K562 (cell line): ENCODE measurements at regions not wholly inside any gene's neighbourhood (a gene's known extent, or its start where the extent isn't known, plus 50 kb on each side); places are given as distances from the start of the nearest gene placed in this dataset.

Source experiments
- ATAC-seq: fragments of 200-7000 bp; cut with Tn5 transposase; 3 replicates; pipeline ENCODE4 v1.9.1; 2020; ENCODE audit warnings: moderate library complexity
- BruUV-seq: library from RNA; stranded (reverse); fragments of 400-500 nt; replicated peaks from 2 replicates; lab custom pipeline; 2021; lab: Mats Ljungman, UMichigan
- CTCF ChIA-PET: fragments of 300-600 bp; formaldehyde crosslinking; extraction: SDS; loops from one replicate; lab custom pipeline; 2021; ENCODE audit warnings: low intra/inter-chr PET ratio; lab: Yijun Ruan, JAX
- POLR2A ChIA-PET: fragments of 300-600, 350-650 bp; sonication (Branson Sonifier 250); formaldehyde crosslinking; extraction: SDS; loops from one replicate; lab custom pipeline; 2021; ENCODE audit warnings: antibody characterized with exemption, inconsistent platforms; lab: Yijun Ruan, JAX
- DNase-seq, 4 experiments: peaks; one replicate each; pipeline versions ENCODE4 v3.0.0 to v3.0.0-alpha.2; 2011 to 2018; ENCODE audit warnings: low spot score in 3 of 4, mixed read lengths in 3 of 4; ENCODE audit errors: extremely low read depth in 1 of 4
- FAIRE-seq: peaks from 2 replicates; lab custom pipeline; 2011; peaks lifted over from hg19 to GRCh38; lab: Jason Lieb, UNC
- H2AFZ ChIP-seq: 2 replicates; pipeline ENCODE4 v1.6.0; 2011; ENCODE audit warnings: low read depth, low read length, control low read depth, inconsistent platforms
- H3K27ac ChIP-seq: fragments of 200-600 bp; 3 replicates; pipeline ENCODE4 v1.8.0; 2011; ENCODE audit warnings: low read depth, mild to moderate bottlenecking, control low read depth, inconsistent platforms, low read length, moderate library complexity, mixed read lengths; ENCODE audit errors: extremely low read depth
- H3K27me3 ChIP-seq, 2 experiments: fragments of 300-600 bp in 1 of 2; 2 replicates in 1 of 2; 3 replicates in 1 of 2; pipeline versions ENCODE4 v1.6.0 to v1.8.0; 2011; ENCODE audit warnings: inconsistent platforms in 2 of 2, low read length in 2 of 2, mild to moderate bottlenecking in 1 of 2, mixed read lengths in 1 of 2, moderate library complexity in 1 of 2; ENCODE audit not compliant: control insufficient read depth in 2 of 2, insufficient read depth in 2 of 2
- H3K36me3 ChIP-seq: fragments of 300-600 bp; 3 replicates; pipeline ENCODE4 v1.8.0; 2011; ENCODE audit warnings: mild to moderate bottlenecking, low read length, inconsistent platforms; ENCODE audit not compliant: control insufficient read depth, insufficient read depth
- H3K4me1 ChIP-seq, 2 experiments: fragments of 200-600 bp in 1 of 2; replicated peaks in 1 of 2; 2 replicates in 1 of 2; 3 replicates in 1 of 2; pipeline versions ENCODE4 v1.5.1 to v1.8.0; 2011; ENCODE audit warnings: inconsistent platforms in 2 of 2, low read length in 2 of 2, mild to moderate bottlenecking in 1 of 2, mixed read lengths in 1 of 2, moderate library complexity in 1 of 2; ENCODE audit not compliant: control insufficient read depth in 2 of 2, insufficient read depth in 2 of 2
- H3K4me2 ChIP-seq: 2 replicates; pipeline ENCODE4 v1.6.1; 2011; ENCODE audit warnings: low read length, control low read depth, inconsistent platforms, mixed read lengths; ENCODE audit not compliant: insufficient read depth
- H3K4me3 ChIP-seq: fragments of 200-600 bp; sonication (generic), shearing (Covaris generic); 2 replicates; pipeline ENCODE4 v1.5.1; 2016; ENCODE audit warnings: control low read depth, inconsistent platforms
- H3K79me2 ChIP-seq: fragments of 200-600 bp; 3 replicates; pipeline ENCODE4 v1.8.0; 2011; ENCODE audit warnings: low read length, inconsistent platforms; ENCODE audit not compliant: control insufficient read depth, insufficient read depth
- H3K9ac ChIP-seq, 2 experiments: 2 replicates each; pipeline versions ENCODE4 v1.6.0 to v1.6.1; 2011; ENCODE audit warnings: low read depth in 2 of 2, low read length in 2 of 2, control low read depth in 1 of 2, inconsistent platforms in 1 of 2, mild to moderate bottlenecking in 1 of 2, mixed read lengths in 1 of 2; ENCODE audit not compliant: insufficient read depth in 1 of 2
- H3K9me1 ChIP-seq: one replicate; pipeline ENCODE4 v1.6.0; 2011; ENCODE audit warnings: inconsistent platforms, mild to moderate bottlenecking, low read length, moderate library complexity; ENCODE audit not compliant: control insufficient read depth, insufficient read depth
- H3K9me3 ChIP-seq: replicated peaks from 2 replicates; pipeline ENCODE4 v1.5.1; 2011; ENCODE audit warnings: low read depth, low read length, inconsistent platforms; ENCODE audit not compliant: control insufficient read depth, insufficient read depth
- H4K20me1 ChIP-seq: replicated peaks from 2 replicates; pipeline ENCODE4 v1.6.1; 2011; ENCODE audit warnings: low read length, inconsistent platforms, mixed read lengths; ENCODE audit not compliant: control insufficient read depth, insufficient read depth
- CREM ChIP-seq: IDR thresholded peaks from 2 replicates; pipeline ENCODE4 v1.6.1; 2014; ENCODE audit warnings: antibody characterized with exemption, low read depth
- KHSRP ChIP-seq: fragments of 450-650 bp; IDR thresholded peaks from 2 replicates; pipeline ENCODE4 v1.6.1; 2017
- MAFK ChIP-seq: IDR thresholded peaks from 2 replicates; pipeline ENCODE4 v1.6.1; 2011; ENCODE audit warnings: low read length, improper control_type of control experiment
- NBN ChIP-seq: fragments of 450-650 bp; IDR thresholded peaks from 2 replicates; pipeline ENCODE4 v1.6.1; 2016; ENCODE audit warnings: low read depth, mild to moderate bottlenecking
- RHOXF2B ChIP-seq: fragments of 250-450 bp; sonication (Bioruptor Pico); conservative IDR thresholded peaks from 2 replicates; pipeline ENCODE4 v1.5.1; 2021
- RNF219 ChIP-seq: fragments of 250-450 bp; sonication (Bioruptor Pico); IDR thresholded peaks from 2 replicates; pipeline ENCODE4 v1.5.0; 2022; ENCODE audit warnings: mild to moderate bottlenecking
- STAT5B ChIP-seq: fragments of 250-450 bp; sonication (Bioruptor Pico); IDR thresholded peaks from 2 replicates; pipeline ENCODE4 v1.8.0; 2021; ENCODE audit warnings: mild to moderate bottlenecking, inconsistent platforms
- TBL1XR1 ChIP-seq, 2 experiments: IDR thresholded peaks; 2 replicates each; pipeline ENCODE4 v1.6.1; 2012; ENCODE audit warnings: improper control_type of control experiment in 2 of 2, low read length in 2 of 2, mild to moderate bottlenecking in 1 of 2
- TRIM24 ChIP-seq, 2 experiments: fragments of 450-650 bp; IDR thresholded peaks; 2 replicates each; pipeline ENCODE4 v1.6.1; 2016
- ZBTB34 ChIP-seq: fragments of 250-450 bp; sonication (Bioruptor Pico); IDR thresholded peaks from 2 replicates; pipeline ENCODE4 v1.8.0; 2021; ENCODE audit warnings: mild to moderate bottlenecking, moderate library complexity
- ZC3H4 ChIP-seq: sonication (generic); formaldehyde crosslinking; IDR thresholded peaks from 2 replicates; pipeline ENCODE4 v1.9.0; 2021; ENCODE audit warnings: missing genetic modification reagents, borderline replicate concordance
- ZNF121 ChIP-seq: sonication (generic); formaldehyde crosslinking; conservative IDR thresholded peaks from 2 replicates; pipeline ENCODE4 v1.8.0; 2022; ENCODE audit warnings: missing genetic modification reagents
- ZNF175 ChIP-seq: fragments of 200-800 bp; sonication (Bioruptor generic); IDR thresholded peaks from 2 replicates; pipeline ENCODE4 v1.6.1; 2016; ENCODE audit warnings: low read depth, mild to moderate bottlenecking, missing genetic modification characterization, missing compliant biosample characterization
- ZNF316 ChIP-seq: fragments of 450-650 bp; IDR thresholded peaks from 2 replicates; pipeline ENCODE4 v1.6.1; 2016
- ZNF592 ChIP-seq: fragments of 450-650 bp; IDR thresholded peaks from 2 replicates; pipeline ENCODE4 v1.6.1; 2017; ENCODE audit warnings: antibody characterized with exemption, mild to moderate bottlenecking
- WGBS: fragments of 100-300 bp; shearing (Covaris generic); methylation state at CpG from one replicate; pipeline ENCODE4 v1.1.6; 2016; ENCODE audit warnings: low coverage, mixed read lengths; ENCODE audit not compliant: insufficient coverage; ENCODE audit errors: missing lambda C conversion rate; 5-methylcytosine and 5-hydroxymethylcytosine counted together
- in situ Hi-C: fragments of 300-500 bp; cut with MboI; formaldehyde crosslinking; loops from 4 replicates; pipeline ENCODE4 v1.15.0; 2018; ENCODE audit warnings: inconsistent platforms, mixed read lengths
- intact Hi-C: fragments of 100-400 bp; cut with micrococcal nuclease; formaldehyde crosslinking; loops from 2 replicates; pipeline ENCODE4 v1.14.2; 2022

- 6% methylated on average over 1 of the region's 1 CpG for WGBS
- peak overlapping the region; percentile 84 for H2AFZ ChIP-seq
- peak; percentile 33 for ATAC-seq
- no peak for TF ChIP-seq ZNF175
- TF ChIP-seq RNF219 (CRISPR knock-in tag), result no peak
- TF ChIP-seq NBN, result 0 out of 2 replicates have a peak, but pooled peaks have one; percentile 21
- TF ChIP-seq KHSRP, result no peak
- 0 out of 4 replicates have a peak, but pooled peaks of 1 of the 2 experiments have one; percentile 20 for TF ChIP-seq TRIM24 (IDR thresholded peaks at IDR 0.05)
- TF ChIP-seq ZNF316, result no peak
- TF ChIP-seq CREM, result 0 out of 2 replicates have a peak, but pooled peaks have one; percentile 53
- no peak for TF ChIP-seq TBL1XR1 (IDR thresholded peaks at IDR 0.05; ENCODE audit: low read length in 2 of 2)
- no peak for TF ChIP-seq ZNF121
- 0 out of 2 replicates have a peak, but pooled peaks have one; percentile 35 for TF ChIP-seq ZNF592
- TF ChIP-seq STAT5B (CRISPR knock-in tag), result no peak
- TF ChIP-seq RHOXF2B (CRISPR knock-in tag), result no peak
- TF ChIP-seq MAFK, result no peak
- no peak for TF ChIP-seq ZBTB34 (CRISPR knock-in tag)
- no peak for TF ChIP-seq ZC3H4
Measured at GRCh38 chr3:178258121-178258520, 278.1 kb upstream of the KCNMB2 start.

More at GRCh38 chr3:178258121-178258520, 278.1 kb upstream of the KCNMB2 start:
- Histone ChIP-seq H3K9ac (no peak overlapping the region), H3K27ac (peak overlapping the region; percentile 48; the same call in 2 of the 3 replicates), H3K4me3 (no peak overlapping the region), H4K20me1 (no peaks in the 10 kb centered on the region), H3K4me2 (0 out of 2 replicates have a peak overlapping the region, but pooled peaks have one; percentile 13), H3K27me3 (no peaks in the 10 kb centered on the region), H3K79me2 (no peaks in the 10 kb centered on the region), H3K36me3 (no peaks in the 10 kb centered on the region), H3K4me1 (peaks cover 0 to 30% of the 10 kb centered on the region in 2 experiments; a peak in 3 of 5 replicates), H3K9me3 (no peaks in the 10 kb centered on the region), H3K9me1 (no peaks in the 10 kb centered on the region)
- POLR2A ChIA-PET, result interaction anchor here (1.0 to 1.2 kb wide), 2 partner anchors 42 to 164 kb away, joined by 3 to 4 read pairs; no protein-coding TSS in a partner anchor
- CTCF ChIA-PET, result no interaction called here
- intact Hi-C loops (no loop called here), in situ Hi-C loops (no loop called here)
- DNase-seq (peak in 2 of 4 experiments; percentile 20 to 45), FAIRE-seq (peak; percentile 70)
- no TSS peak for BruUV-seq
